PC-9 (cell line): ENCODE measurements at regions not wholly inside any gene's neighbourhood (a gene's known extent, or its start where the extent isn't known, plus 50 kb on each side); places are given as distances from the start of the nearest gene placed in this dataset.

Experiments used
- BruUV-seq: library from RNA; stranded (reverse); fragments of 400-500 nt; replicated peaks from 2 replicates; lab custom pipeline; 2021; lab: Mats Ljungman, UMichigan
- CTCF ChIA-PET: fragments of 300-600 bp; sonication (Branson Sonifier 250); formaldehyde crosslinking; loops from one replicate; lab custom pipeline; 2022; ENCODE audit warnings: antibody characterized with exemption; lab: Charles Lee
- POLR2A ChIA-PET: fragments of 300-600 bp; sonication (Branson Sonifier 250); formaldehyde crosslinking; loops from one replicate; lab custom pipeline; 2022; ENCODE audit warnings: antibody characterized with exemption; ENCODE audit not compliant: unreplicated experiment; lab: Charles Lee
- DNase-seq, 2 experiments: peaks; one replicate each; pipeline versions ENCODE4 v3.0.0 to v3.0.0-alpha.2; 2015 to 2022; ENCODE audit warnings: mixed read lengths in 1 of 2
- H2AFZ ChIP-seq: fragments of 200-600 bp; sonication (generic); 2 replicates; pipeline ENCODE4 v1.8.1; 2017; ENCODE audit warnings: antibody characterized with exemption
- H3F3A ChIP-seq: fragments of 200-600 bp; sonication (generic); 2 replicates; pipeline ENCODE4 v1.8.1; 2017; ENCODE audit warnings: antibody characterized with exemption, mild to moderate bottlenecking, low read depth; ENCODE audit not compliant: insufficient read depth
- H3K27ac ChIP-seq: fragments of 200-600 bp; sonication (generic); 2 replicates; pipeline ENCODE4 v1.6.1; 2016; ENCODE audit warnings: mixed run types
- H3K27me3 ChIP-seq: fragments of 200-600 bp; sonication (generic); 2 replicates; pipeline ENCODE4 v1.6.1; 2016; ENCODE audit warnings: low read depth, mixed run types; ENCODE audit not compliant: insufficient read depth
- H3K36me3 ChIP-seq: fragments of 200-600 bp; sonication (generic); 2 replicates; pipeline ENCODE4 v1.6.1; 2016; ENCODE audit warnings: low read depth, mixed run types
- H3K4me1 ChIP-seq: fragments of 200-600 bp; sonication (generic); replicated peaks from 2 replicates; pipeline ENCODE4 v1.6.1; 2016; ENCODE audit warnings: mixed run types; ENCODE audit not compliant: insufficient read depth
- H3K4me2 ChIP-seq: fragments of 200-600 bp; sonication (generic); 2 replicates; pipeline ENCODE4 v1.6.1; 2017; ENCODE audit warnings: mixed run types
- H3K4me3 ChIP-seq: fragments of 200-600 bp; sonication (generic); 2 replicates; pipeline ENCODE4 v1.6.1; 2016; ENCODE audit warnings: mixed run types
- H3K79me2 ChIP-seq: fragments of 200-600 bp; sonication (generic); 2 replicates; pipeline ENCODE4 v1.6.1; 2017; ENCODE audit warnings: low read depth, mixed run types
- H3K9me2 ChIP-seq: fragments of 200-600 bp; sonication (generic); 2 replicates; pipeline ENCODE4 v1.8.1; 2017; ENCODE audit warnings: mild to moderate bottlenecking; ENCODE audit not compliant: insufficient read depth
- H3K9me3 ChIP-seq: fragments of 200-600 bp; sonication (generic); 2 replicates; pipeline ENCODE4 v1.8.1; 2016; ENCODE audit warnings: low read depth; ENCODE audit not compliant: insufficient read depth
- H4K20me1 ChIP-seq: fragments of 200-600 bp; sonication (generic); 2 replicates; pipeline ENCODE4 v1.8.1; 2017; ENCODE audit not compliant: insufficient read depth
- EZH2 ChIP-seq: fragments of 200-600 bp; sonication (generic); IDR thresholded peaks from 2 replicates; pipeline ENCODE4 v1.8.0; 2017; ENCODE audit warnings: antibody characterized with exemption, low read depth
- intact Hi-C: fragments of 100-400 bp; cut with micrococcal nuclease; formaldehyde crosslinking; loops from one replicate; pipeline ENCODE4 v1.10.0; 2022; ENCODE audit not compliant: unreplicated experiment
- TF ChIP-seq, protein P1 (sequence below): fragments of 200-600 bp; sonication (generic); conservative IDR thresholded peaks from 2 replicates; pipeline ENCODE4 v1.6.1; 2017; ENCODE audit warnings: mixed run types, antibody characterized with exemption, mild to moderate bottlenecking, moderate library complexity

DNA sequence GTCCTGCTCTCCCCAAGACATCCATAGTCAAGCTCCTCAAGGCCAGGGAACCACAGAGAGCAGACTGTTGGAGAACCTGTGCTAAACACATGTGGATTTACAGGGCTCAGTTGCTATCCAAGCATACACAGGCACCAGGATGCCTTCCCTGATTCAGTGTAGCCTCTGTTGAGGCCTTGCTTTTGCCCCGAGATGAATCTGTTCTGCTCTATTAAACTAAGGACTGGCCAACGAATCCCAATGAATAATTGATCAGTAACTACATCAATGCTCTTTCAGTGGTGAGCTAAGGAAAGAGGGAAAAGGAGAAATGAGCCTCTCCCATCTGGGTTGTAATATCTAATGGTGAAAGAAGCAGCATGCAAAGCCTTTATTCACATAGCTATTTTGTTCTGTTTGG lies 58.7 kb upstream of the SPTBN1 start:
- ChIA-PET POLR2A (no interaction called here), CTCF (no interaction called here)
- H3K9me2 ChIP-seq, result no peaks in the 10 kb centered on the region
- H3K9me3 ChIP-seq, result no peaks in the 10 kb centered on the region
- no peaks in the 10 kb centered on the region for H3K36me3 ChIP-seq
- H3K4me3 ChIP-seq, result no peak overlapping the region
- no peak overlapping the region for H2AFZ ChIP-seq
- DNase-seq, result no peak
- H4K20me1 ChIP-seq, result no peaks in the 10 kb centered on the region
- no peaks in the 10 kb centered on the region for H3F3A ChIP-seq
- intact Hi-C loops, result no loop called here
- BruUV-seq, result no TSS peak
- no peaks in the 10 kb centered on the region for H3K79me2 ChIP-seq
- no peaks in the 10 kb centered on the region for H3K27me3 ChIP-seq
- H3K4me1 ChIP-seq, result no peaks in the 10 kb centered on the region
- no peak overlapping the region for H3K4me2 ChIP-seq
- no peak overlapping the region for H3K27ac ChIP-seq
- TF ChIP-seq EZH2, result no peak
- TF ChIP-seq, protein P1, sequence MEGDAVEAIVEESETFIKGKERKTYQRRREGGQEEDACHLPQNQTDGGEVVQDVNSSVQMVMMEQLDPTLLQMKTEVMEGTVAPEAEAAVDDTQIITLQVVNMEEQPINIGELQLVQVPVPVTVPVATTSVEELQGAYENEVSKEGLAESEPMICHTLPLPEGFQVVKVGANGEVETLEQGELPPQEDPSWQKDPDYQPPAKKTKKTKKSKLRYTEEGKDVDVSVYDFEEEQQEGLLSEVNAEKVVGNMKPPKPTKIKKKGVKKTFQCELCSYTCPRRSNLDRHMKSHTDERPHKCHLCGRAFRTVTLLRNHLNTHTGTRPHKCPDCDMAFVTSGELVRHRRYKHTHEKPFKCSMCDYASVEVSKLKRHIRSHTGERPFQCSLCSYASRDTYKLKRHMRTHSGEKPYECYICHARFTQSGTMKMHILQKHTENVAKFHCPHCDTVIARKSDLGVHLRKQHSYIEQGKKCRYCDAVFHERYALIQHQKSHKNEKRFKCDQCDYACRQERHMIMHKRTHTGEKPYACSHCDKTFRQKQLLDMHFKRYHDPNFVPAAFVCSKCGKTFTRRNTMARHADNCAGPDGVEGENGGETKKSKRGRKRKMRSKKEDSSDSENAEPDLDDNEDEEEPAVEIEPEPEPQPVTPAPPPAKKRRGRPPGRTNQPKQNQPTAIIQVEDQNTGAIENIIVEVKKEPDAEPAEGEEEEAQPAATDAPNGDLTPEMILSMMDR, result no peak

DNA sequence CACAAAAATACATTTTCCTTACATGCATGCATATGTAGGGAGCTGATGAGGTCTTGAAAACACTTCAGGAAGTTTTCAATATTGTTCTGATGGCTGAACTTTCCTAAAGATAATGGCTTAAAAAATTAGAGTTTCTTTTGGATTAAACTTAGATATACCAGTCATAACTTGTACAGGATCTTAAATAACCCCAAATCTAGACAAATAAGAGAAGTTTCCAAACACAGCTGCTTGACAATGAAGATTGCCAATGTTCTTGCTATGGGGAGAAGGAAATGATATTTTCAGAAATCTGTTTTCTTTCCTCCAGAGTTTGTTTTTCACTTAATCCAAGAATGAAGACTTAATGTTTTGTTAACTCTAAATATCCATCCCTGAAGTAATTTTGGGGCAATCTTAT lies 54.6 kb upstream of the SPTBN1 start:
- Histone ChIP-seq H3K9me2 (no peaks in the 10 kb centered on the region), H2AFZ (no peak overlapping the region), H4K20me1 (no peaks in the 10 kb centered on the region), H3K4me3 (no peak overlapping the region), H3K27me3 (no peaks in the 10 kb centered on the region), H3F3A (no peaks in the 10 kb centered on the region), H3K4me1 (no peaks in the 10 kb centered on the region), H3K4me2 (no peak overlapping the region), H3K79me2 (no peaks in the 10 kb centered on the region), H3K9me3 (no peaks in the 10 kb centered on the region), H3K36me3 (no peaks in the 10 kb centered on the region), H3K27ac (no peak overlapping the region)
- intact Hi-C loops, result no loop called here
- POLR2A ChIA-PET, result no interaction called here
- no peak for DNase-seq
- no TSS peak for BruUV-seq
- CTCF ChIA-PET, result no interaction called here
- no peak for TF ChIP-seq EZH2
- TF ChIP-seq, protein P1, result no peak

DNA sequence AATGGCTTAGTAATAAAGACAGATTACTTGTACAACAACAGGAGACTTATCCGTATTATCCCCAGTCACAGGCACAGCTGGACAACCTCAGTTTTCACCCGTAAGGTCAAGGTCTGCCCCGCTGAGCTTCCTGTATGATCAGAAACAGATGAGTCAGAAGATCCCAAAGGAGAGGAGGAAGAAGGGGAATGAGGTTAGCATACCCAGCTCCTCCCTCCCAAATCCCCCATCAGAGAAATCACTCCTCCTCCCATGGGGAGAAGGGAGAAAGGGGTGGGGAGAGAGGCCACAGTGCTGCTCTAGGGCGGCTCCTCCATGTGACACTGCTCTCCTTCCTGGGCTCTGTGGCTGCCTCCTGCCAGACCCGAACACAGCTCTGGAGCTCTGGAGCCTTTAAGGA lies 53.8 kb upstream of the SPTBN1 start:
- Histone ChIP-seq H3K9me2 (no peaks in the 10 kb centered on the region), H3K27ac (no peak overlapping the region), H3K4me1 (no peaks in the 10 kb centered on the region), H3K79me2 (no peaks in the 10 kb centered on the region), H3K36me3 (no peaks in the 10 kb centered on the region), H3K27me3 (no peaks in the 10 kb centered on the region), H2AFZ (no peak overlapping the region), H3K4me2 (no peak overlapping the region), H3F3A (no peaks in the 10 kb centered on the region), H3K4me3 (no peak overlapping the region), H3K9me3 (no peaks in the 10 kb centered on the region), H4K20me1 (no peaks in the 10 kb centered on the region)
- intact Hi-C loops, result no loop called here
- no TSS peak for BruUV-seq
- no peak for DNase-seq
- TF ChIP-seq EZH2, result no peak
- TF ChIP-seq, protein P1, result no peak
- POLR2A ChIA-PET, result no interaction called here
- CTCF ChIA-PET, result no interaction called here
